VCaP (cell line): ENCODE measurements at regions not wholly inside any gene's neighbourhood (a gene's known extent, or its start where the extent isn't known, plus 50 kb on each side); places are given as distances from the start of the nearest gene placed in this dataset.

Experiments
- H3K27ac ChIP-seq: fragments of 450-650 bp; 2 replicates; pipeline ENCODE4 v1.5.1; 2017
- CTCF ChIP-seq: fragments of 450-650 bp; conservative IDR thresholded peaks from 2 replicates; pipeline ENCODE4 v1.5.1; 2017; ENCODE audit warnings: mild to moderate bottlenecking, moderate library complexity

DNA sequence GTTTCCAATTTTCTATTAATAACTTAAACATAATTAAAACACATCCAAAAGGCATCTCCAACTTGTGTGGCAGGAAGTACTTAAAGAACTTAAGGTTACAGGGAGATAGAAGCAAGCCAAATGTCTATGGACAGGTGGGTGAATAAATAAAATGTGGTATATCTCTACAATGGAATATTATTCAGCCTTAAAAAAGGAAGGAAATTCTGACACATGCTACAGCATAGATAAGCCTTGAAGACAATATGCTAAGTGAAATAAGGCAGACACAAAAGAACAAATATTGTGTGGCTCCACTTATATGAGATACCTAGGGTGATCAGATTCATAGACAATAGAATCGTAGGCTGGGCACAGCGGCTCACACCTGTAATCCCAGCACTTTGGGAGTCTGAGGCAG, 109.6 kb downstream of the WT1 start:
- H3K27ac ChIP-seq: no peak overlapping the region
- no peak for TF ChIP-seq CTCF

- no peak for TF ChIP-seq CTCF
- no peak overlapping the region for H3K27ac ChIP-seq
These were observed 108.8 kb downstream of the WT1 start for GRCh38 chr11:32326522-32326921.

DNA sequence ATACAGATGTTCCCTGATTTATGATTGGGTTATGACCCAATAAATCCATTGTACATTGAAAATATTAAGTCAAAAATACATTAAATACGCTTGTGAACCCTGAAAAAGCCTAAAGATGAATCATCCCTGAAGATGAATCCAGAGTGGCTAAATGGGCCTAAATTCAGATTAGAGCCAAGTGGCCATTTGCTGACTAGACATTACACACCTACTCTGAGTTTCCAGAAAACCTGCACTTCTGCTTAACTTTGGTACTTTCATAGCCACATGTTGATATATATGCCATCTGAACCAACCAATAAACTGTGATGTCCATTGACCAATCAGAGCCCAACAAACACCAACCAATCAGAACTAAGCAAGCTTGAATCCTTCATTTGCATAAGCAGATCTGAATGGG, 106.9 kb downstream of the WT1 start:
- no peak overlapping the region for H3K27ac ChIP-seq
- TF ChIP-seq CTCF: no peak

DNA sequence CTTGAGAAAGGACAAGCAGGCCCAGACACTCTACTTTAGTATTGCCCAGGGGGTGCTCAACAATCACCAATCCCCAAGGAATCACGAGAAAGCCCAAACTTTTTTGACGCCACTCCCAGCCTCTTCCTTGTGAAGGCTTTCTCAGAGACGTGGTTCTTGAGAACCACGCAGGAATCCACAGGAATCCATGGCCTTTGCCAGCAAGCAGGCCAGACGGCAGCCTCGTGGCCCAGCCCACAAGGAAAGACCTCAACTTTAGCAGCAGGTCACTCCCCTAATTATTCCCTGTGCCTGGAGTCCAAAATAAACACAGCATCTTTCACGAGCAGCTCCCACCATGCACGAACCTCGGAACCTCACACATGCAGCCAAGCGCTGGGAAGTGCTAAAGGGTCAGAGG, 104.2 kb downstream of the WT1 start:
- no peak for TF ChIP-seq CTCF
- H3K27ac ChIP-seq: no peak overlapping the region

DNA sequence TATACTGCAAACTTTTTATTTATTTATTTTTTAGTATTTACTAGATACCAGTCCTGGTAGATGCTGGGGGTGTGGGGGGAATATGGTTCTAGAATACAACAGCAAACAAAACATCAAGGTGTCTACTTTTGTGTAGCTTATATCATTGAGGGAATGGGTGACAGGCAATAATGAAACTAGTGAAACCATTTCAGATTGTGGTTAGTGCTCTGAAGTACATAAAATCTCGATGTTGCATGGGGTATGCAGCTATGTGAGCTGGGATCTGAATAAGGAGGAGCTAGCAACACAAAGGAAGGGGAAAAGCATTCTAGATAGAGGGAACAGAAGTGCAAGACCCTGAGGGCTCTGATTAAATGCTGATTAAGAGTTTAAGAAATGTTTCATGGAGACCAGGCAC, 103.5 kb downstream of the WT1 start:
- TF ChIP-seq CTCF: no peak
- no peak overlapping the region for H3K27ac ChIP-seq

- no peak for TF ChIP-seq CTCF
- H3K27ac ChIP-seq: no peak overlapping the region
These were observed 102.4 kb downstream of the WT1 start for GRCh38 chr11:32332990-32333319.

DNA sequence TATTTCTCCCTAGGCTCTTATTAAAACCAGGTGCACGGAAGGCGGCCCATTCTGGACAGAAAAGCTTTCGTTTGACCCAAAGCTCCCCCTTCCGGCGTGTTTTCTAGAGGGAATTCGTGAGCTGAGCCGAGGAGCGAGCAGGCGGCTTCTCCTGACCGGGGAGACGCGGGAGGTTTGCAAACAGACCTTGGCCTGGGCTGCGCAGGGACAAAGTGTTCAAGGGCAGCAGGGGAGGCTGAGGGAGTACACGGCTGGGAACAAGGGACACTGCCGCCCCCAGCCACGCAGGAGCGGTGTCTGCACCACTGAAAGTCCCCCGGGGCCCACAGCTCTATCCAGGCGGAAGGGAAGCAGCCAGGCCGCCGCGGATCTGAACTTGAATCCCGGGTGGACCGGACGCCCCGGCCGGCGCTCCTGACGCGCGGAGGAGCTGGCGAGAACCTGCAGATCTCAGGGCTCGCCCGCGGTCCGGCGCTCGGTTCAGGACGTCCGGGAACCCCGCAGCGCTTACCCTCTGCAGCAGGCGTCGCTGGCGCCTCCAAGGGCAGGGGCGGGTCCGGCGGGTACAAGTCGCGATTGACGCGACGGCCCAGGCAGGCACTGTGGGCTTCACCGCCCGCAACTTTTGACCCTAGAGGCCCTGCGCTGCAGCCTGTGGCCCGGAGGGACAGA, 101.9 kb downstream of the WT1 start:
- no peak overlapping the region for H3K27ac ChIP-seq
- no peak for TF ChIP-seq CTCF

GRCh38 chr11:32334822-32335221, 100.5 kb downstream of the WT1 start:
- TF ChIP-seq CTCF: no peak
- no peak overlapping the region for H3K27ac ChIP-seq
